A549 (cell line): ENCODE measurements at regions not wholly inside any gene's neighbourhood (a gene's known extent, or its start where the extent isn't known, plus 50 kb on each side); places are given as distances from the start of the nearest gene placed in this dataset.

ENCODE experiments used
- ATOH8 ChIP-seq: fragments of 250-450 bp; sonication (Bioruptor Pico); IDR thresholded peaks from 2 replicates; pipeline ENCODE4 v1.5.0; 2020; ENCODE audit warnings: low read depth, mild to moderate bottlenecking, moderate library complexity
- CTCF ChIP-seq: fragments of >200 bp; sonication (Bioruptor Twin); formaldehyde crosslinking; IDR thresholded peaks from 3 replicates; pipeline ENCODE4 v1.5.1; 2016
- EHMT2 ChIP-seq: fragments of 200-600 bp; sonication (generic); IDR thresholded peaks from 2 replicates; pipeline ENCODE4 v1.6.1; 2016; ENCODE audit warnings: antibody characterized with exemption, low read depth, mild to moderate bottlenecking, moderate library complexity
- HOXA7 ChIP-seq: fragments of 250-450 bp; sonication (Bioruptor Pico); IDR thresholded peaks from 2 replicates; pipeline ENCODE4 v1.5.0; 2020; ENCODE audit warnings: mild to moderate bottlenecking, moderate library complexity
- JUN ChIP-seq, 2 experiments: fragments of >200 bp; sonication (Bioruptor Twin); formaldehyde crosslinking; IDR thresholded peaks; 2 replicates in 1 of 2; 3 replicates in 1 of 2; pipeline ENCODE4 v1.6.1; 2016 to 2017
- MAZ ChIP-seq: fragments of 150-350 bp; IDR thresholded peaks from 2 replicates; pipeline ENCODE4 v1.6.1; 2014; ENCODE audit warnings: antibody characterized with exemption, low read depth, low read length, borderline replicate concordance
- REST ChIP-seq: fragments of 200-600 bp; sonication (generic); IDR thresholded peaks from 2 replicates; pipeline ENCODE4 v1.6.1; 2016; ENCODE audit warnings: antibody characterized with exemption, mild to moderate bottlenecking, moderate library complexity

- TF ChIP-seq CTCF (no peak), EHMT2 (no peak), HOXA7 (CRISPR knock-in tag) (no peak), JUN (IDR thresholded peaks at IDR 0.05) (no peak), MAZ (no peak), REST (no peak), ATOH8 (CRISPR knock-in tag) (no peak)
These were observed 50.0 kb upstream of the SYNPR start for GRCh38 chr3:63228087-63228486.
